SK-N-DZ (cell line): ENCODE measurements at regions not wholly inside any gene's neighbourhood (a gene's known extent, or its start where the extent isn't known, plus 50 kb on each side); places are given as distances from the start of the nearest gene placed in this dataset.
A peak's percentile ranks its signal among the peaks of the same experiment; 100 is the strongest.
"Not testable (repeated sequence)": the region's sequence is repeated elsewhere in the genome, so short reads cannot be mapped to it uniquely, and the experiment has no call there.

Experiments used
- DNase-seq: peaks from one replicate; pipeline ENCODE4 v3.0.0-alpha.2; 2015; ENCODE audit warnings: low spot score

GRCh38 chr1:60950224-60951063, 131.9 kb upstream of the NFIA start:
- DNase-seq, result no peak

GRCh38 chr1:60949826-60950197, 132.5 kb upstream of the NFIA start:
- no peak for DNase-seq

GRCh38 chr1:60949154-60949825, 133.1 kb upstream of the NFIA start:
- no peak for DNase-seq

GRCh38 chr1:60948486-60948885, 133.9 kb upstream of the NFIA start:
- no peak for DNase-seq

- DNase-seq, result no peak
These were observed 135.0 kb upstream of the NFIA start for GRCh38 chr1:60947367-60947766.

- DNase-seq, result no peak
These were observed 139.3 kb upstream of the NFIA start for GRCh38 chr1:60942896-60943638.

GRCh38 chr1:60942291-60942690, 140.1 kb upstream of the NFIA start:
- DNase-seq, result no peak

GRCh38 chr1:60940685-60941084, 141.7 kb upstream of the NFIA start:
- not testable (repeated sequence) for DNase-seq

GRCh38 chr1:60937720-60938119, 144.6 kb upstream of the NFIA start:
- DNase-seq, result no peak

- DNase-seq, result no peak
These were observed 145.6 kb upstream of the NFIA start for GRCh38 chr1:60936591-60937342.

- DNase-seq, result no peak
These were observed 146.2 kb upstream of the NFIA start for GRCh38 chr1:60936163-60936562.

GRCh38 chr1:60935599-60936110, 146.7 kb upstream of the NFIA start:
- no peak for DNase-seq

- DNase-seq, result no peak
These were observed 152.2 kb upstream of the NFIA start for GRCh38 chr1:60930130-60930529.

- DNase-seq, result no peak
These were observed 157.2 kb upstream of the NFIA start for GRCh38 chr1:60924964-60925798.

- no peak for DNase-seq
These were observed 158.2 kb upstream of the NFIA start for GRCh38 chr1:60924165-60924564.

- DNase-seq, result no peak
These were observed 158.8 kb upstream of the NFIA start for GRCh38 chr1:60923389-60924087.

- no peak for DNase-seq
These were observed 160.1 kb upstream of the NFIA start for GRCh38 chr1:60922304-60922703.

GRCh38 chr1:60921175-60921574, 161.2 kb upstream of the NFIA start:
- DNase-seq, result no peak

- peak; percentile 83 for DNase-seq
These were observed 161.8 kb upstream of the NFIA start for GRCh38 chr1:60920561-60920960.

GRCh38 chr1:60918867-60919266, 163.5 kb upstream of the NFIA start:
- DNase-seq, result no peak
